ENCODE measurements at regions not wholly inside any gene's neighbourhood (a gene's known extent, or its start where the extent isn't known, plus 50 kb on each side); places are given as distances from the start of the nearest gene placed in this dataset.

DNA sequence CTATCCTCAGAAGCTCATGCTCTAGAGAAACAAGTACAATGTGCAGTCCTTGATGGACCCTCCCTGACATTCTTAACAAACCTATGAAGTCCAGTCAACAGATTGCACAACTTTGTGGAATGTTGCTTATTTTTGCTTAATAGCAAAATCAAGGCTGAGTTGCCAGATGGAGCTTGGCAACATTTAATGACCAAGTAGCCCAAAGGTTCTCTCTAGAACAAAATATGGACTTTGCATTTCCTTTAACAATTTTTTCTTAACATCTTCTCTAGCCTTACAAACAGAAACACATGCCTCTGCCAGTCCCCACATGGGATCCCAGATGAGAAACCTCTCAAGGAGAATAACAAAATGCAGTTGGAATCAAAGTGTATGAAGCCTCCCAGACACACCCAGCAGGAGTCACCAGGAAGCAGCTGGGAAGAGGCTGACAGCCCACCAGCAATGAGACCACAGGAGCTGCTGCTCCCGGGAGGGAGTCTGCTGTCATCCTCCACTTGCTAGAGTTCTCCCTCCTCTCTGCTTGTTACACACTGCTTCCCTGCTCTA, 422.5 kb upstream of the CDIN1 start:
- TF ChIP-seq, protein P1, sequence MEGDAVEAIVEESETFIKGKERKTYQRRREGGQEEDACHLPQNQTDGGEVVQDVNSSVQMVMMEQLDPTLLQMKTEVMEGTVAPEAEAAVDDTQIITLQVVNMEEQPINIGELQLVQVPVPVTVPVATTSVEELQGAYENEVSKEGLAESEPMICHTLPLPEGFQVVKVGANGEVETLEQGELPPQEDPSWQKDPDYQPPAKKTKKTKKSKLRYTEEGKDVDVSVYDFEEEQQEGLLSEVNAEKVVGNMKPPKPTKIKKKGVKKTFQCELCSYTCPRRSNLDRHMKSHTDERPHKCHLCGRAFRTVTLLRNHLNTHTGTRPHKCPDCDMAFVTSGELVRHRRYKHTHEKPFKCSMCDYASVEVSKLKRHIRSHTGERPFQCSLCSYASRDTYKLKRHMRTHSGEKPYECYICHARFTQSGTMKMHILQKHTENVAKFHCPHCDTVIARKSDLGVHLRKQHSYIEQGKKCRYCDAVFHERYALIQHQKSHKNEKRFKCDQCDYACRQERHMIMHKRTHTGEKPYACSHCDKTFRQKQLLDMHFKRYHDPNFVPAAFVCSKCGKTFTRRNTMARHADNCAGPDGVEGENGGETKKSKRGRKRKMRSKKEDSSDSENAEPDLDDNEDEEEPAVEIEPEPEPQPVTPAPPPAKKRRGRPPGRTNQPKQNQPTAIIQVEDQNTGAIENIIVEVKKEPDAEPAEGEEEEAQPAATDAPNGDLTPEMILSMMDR (IDR thresholded peaks at IDR 0.05 in 4 of 5, conservative IDR thresholded peaks at IDR 0.05 in 1 of 5): no peak
- no peak for TF ChIP-seq POLR2A (IDR thresholded peaks at IDR 0.05)
